Body of pancreas (tissue), 4 donors: ENCODE measurements at regions not wholly inside any gene's neighbourhood (a gene's known extent, or its start where the extent isn't known, plus 50 kb on each side); places are given as distances from the start of the nearest gene placed in this dataset.

ENCODE experiments used
- ATAC-seq: fragments of 150-250 bp; one replicate; pipeline ENCODE4 v1.9.1; 2016
- DNase-seq, 4 donors: peaks; one replicate each; pipeline ENCODE4 v3.0.0-alpha.2; 2019
- H3K27ac ChIP-seq, 4 donors: fragments of 200-600 bp; sonication (generic); 1 replicate in 3 of 4; 2 replicates in 1 of 4; pipeline versions ENCODE4 v1.5.1 to v1.6.1; 2016 to 2019; ENCODE audit warnings: mild to moderate bottlenecking in 1 of 4, mixed read lengths in 1 of 4, moderate library complexity in 1 of 4
- H3K27me3 ChIP-seq, 2 donors: fragments of 200-600 bp; sonication (generic); one replicate each; pipeline ENCODE4 v1.6.0; 2016; ENCODE audit warnings: mild to moderate bottlenecking in 1 of 2
- H3K36me3 ChIP-seq, 2 donors: fragments of 200-600 bp; sonication (generic); replicated peaks in 1 of 2; 2 replicates each; pipeline ENCODE4 v1.5.1; 2016; ENCODE audit warnings: low read depth in 2 of 2; ENCODE audit not compliant: insufficient read depth in 1 of 2
- H3K4me1 ChIP-seq: fragments of 200-600 bp; sonication (generic); one replicate; pipeline ENCODE4 v1.6.0; 2016
- H3K4me3 ChIP-seq, 2 donors: fragments of 200-600 bp; sonication (generic); 1 replicate in 1 of 2; 2 replicates in 1 of 2; pipeline ENCODE4 v1.5.1; 2016 to 2019
- H3K9me3 ChIP-seq, 3 donors: fragments of 200-600 bp; sonication (generic); 1 replicate in 2 of 3; 2 replicates in 1 of 3; pipeline ENCODE4 v1.5.1; 2016
- CTCF ChIP-seq, 7 experiments: fragments of 450-650 bp in 4 of 7; fragments of 200-600 bp in 3 of 7; sonication (generic) in 3 of 7; IDR thresholded peaks; one replicate each; pipeline ENCODE4 v1.5.1; 2016 to 2019; ENCODE audit warnings: antibody characterized with exemption in 7 of 7
- POLR2A ChIP-seq, 3 donors: fragments of 450-650 bp; IDR thresholded peaks; one replicate each; pipeline ENCODE4 v1.6.1; 2016; ENCODE audit warnings: antibody characterized with exemption in 3 of 3, mild to moderate bottlenecking in 2 of 3
- WGBS, 2 donors: methylation state at CpG; one replicate each; pipeline ENCODE4 v1.1.5; 2017; 5-methylcytosine and 5-hydroxymethylcytosine counted together
- intact Hi-C: fragments of 100-400 bp; cut with DNase I; formaldehyde crosslinking; loops from one replicate; pipeline ENCODE4 v1.15.1; 2023

DNA sequence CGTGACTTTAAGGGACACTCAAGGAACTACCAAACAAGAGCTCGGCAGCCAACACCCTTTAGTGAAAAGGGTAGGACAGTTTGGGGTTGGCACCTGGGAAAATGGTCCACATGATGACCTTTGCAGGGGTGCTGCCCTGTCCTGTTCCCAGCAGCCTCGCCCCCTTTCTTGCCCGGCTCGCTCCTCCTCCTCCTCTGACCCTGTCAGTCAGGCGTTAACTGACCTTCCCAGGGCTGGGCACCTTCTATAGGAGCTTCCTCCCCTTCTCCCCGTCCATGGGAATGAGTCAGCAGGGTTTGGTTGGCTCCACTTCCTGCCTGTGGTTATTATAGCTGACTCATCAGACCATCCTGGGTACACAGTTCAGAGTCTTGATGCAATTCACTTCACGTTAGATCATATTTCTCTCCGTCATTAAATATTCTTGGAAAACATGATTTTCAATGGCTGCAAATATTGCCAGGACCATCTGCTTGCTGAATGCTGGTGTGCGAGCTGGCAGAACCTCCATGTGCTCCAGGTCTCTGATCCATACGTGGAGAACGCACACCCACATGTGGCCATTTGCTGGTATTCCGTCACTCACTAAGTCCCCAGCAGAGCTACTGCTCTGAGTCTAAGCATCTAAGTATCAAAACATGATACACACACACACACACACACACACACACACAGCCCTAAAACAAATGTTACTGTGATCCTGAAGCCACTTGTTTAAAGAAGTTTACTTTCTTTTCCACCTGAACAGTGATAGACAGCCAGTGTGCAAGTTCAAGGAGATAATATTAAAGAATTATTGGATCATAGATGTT lies 185.0 kb downstream of the ANAPC1 start:
- DNase-seq, result peak; percentile 38 to 81 (median 48)
- 47% methylated on average over 13 of the region's 13 CpGs for WGBS, 2 donors

GRCh38 chr2:111701266-111701665 lies 182.7 kb downstream of the ANAPC1 start:
- Histone ChIP-seq H3K36me3 (no peaks in the 10 kb centered on the region), H3K27me3 (no peaks in the 10 kb centered on the region), H3K9me3 (no peaks in the 10 kb centered on the region), H3K4me3 (no peak overlapping the region), H3K27ac (no peak overlapping the region), H3K4me1 (peaks cover 17% of the 10 kb centered on the region)
- ATAC-seq (no peak), DNase-seq (no peak)
- TF ChIP-seq CTCF (IDR thresholded peaks at IDR 0.05), result no peak
- TF ChIP-seq POLR2A (IDR thresholded peaks at IDR 0.05), result no peak
- WGBS, 2 donors, result 74 to 90% methylated on average over 3 to 4 of the region's 4 CpGs
- intact Hi-C loops, result no loop called here

More for the DNA sequence above, 185.0 kb downstream of the ANAPC1 start:
- ATAC-seq, result peak; percentile 74
- Histone ChIP-seq H3K27ac (peak overlapping the region in 1 of 4 donors; percentile 33), H3K4me3 (no peak overlapping the region), H3K4me1 (peaks cover 17% of the 10 kb centered on the region), H3K9me3 (no peaks in the 10 kb centered on the region), H3K36me3 (no peaks in the 10 kb centered on the region), H3K27me3 (no peaks in the 10 kb centered on the region)
- TF ChIP-seq CTCF (IDR thresholded peaks at IDR 0.05) (peak in 1 of 7 experiments; percentile 6), POLR2A (IDR thresholded peaks at IDR 0.05) (no peak)
- intact Hi-C loops, result no loop called here

GRCh38 chr2:111701798-111702118 lies 182.2 kb downstream of the ANAPC1 start:
- H3K36me3 ChIP-seq, result no peaks in the 10 kb centered on the region
- no peak for ATAC-seq
- no peaks in the 10 kb centered on the region for H3K27me3 ChIP-seq
- no peaks in the 10 kb centered on the region for H3K9me3 ChIP-seq
- TF ChIP-seq POLR2A (IDR thresholded peaks at IDR 0.05) (no peak), CTCF (IDR thresholded peaks at IDR 0.05) (no peak)
- intact Hi-C loops, result no loop called here
- DNase-seq, result no peak
- H3K27ac ChIP-seq, result no peak overlapping the region
- H3K4me3 ChIP-seq, result no peak overlapping the region
- 67 to 83% methylated on average over 8 of the region's 8 CpGs for WGBS, 2 donors
- peaks cover 17% of the 10 kb centered on the region for H3K4me1 ChIP-seq

DNA sequence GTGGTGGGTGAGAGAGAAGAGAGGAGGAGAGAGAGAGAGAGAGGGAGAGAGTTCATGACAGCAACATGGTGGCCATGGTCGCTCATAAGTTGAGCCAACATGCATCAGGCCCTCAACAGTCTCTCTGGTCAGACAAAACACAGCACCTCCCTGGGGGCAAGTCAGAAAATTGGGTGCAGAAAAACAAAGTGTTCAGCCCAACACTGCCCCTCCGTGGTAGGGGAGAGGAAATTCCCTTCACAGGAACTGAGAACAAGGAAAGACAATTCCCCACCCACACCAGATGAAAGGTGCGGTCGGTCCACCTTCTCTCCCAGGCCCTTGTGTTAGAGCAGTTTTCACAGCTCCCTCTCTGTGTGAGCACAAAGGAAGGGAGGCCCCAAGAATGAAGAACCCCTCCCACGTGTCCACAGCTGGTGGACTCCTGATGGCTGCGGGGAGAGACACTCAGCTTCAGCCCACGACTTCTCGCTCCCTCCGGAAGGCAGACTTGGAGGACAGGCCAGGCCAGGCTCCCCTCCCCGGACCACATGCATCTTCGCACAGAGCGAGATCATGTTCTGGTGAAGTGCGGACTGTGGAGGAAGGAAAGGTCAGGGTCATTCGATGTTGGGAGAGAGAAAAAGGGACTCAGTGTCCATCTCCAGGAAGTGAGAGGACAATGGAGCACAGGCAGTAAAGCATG lies 181.7 kb downstream of the ANAPC1 start:
- 35 to 41% methylated on average over 10 to 14 of the region's 14 CpGs for WGBS, 2 donors
- TF ChIP-seq CTCF (IDR thresholded peaks at IDR 0.05), result peak in 6 of 7 experiments; percentile 41 to 75 (median 60)
- no peak for TF ChIP-seq POLR2A (IDR thresholded peaks at IDR 0.05)
- H3K36me3 ChIP-seq, result no peaks in the 10 kb centered on the region
- peak; percentile 33 to 41 (median 38) for DNase-seq
- H3K4me1 ChIP-seq, result peaks cover 17% of the 10 kb centered on the region
- no peak overlapping the region for H3K27ac ChIP-seq
- no peak overlapping the region for H3K4me3 ChIP-seq
- no peaks in the 10 kb centered on the region for H3K9me3 ChIP-seq
- peak; percentile 52 for ATAC-seq
- intact Hi-C loops, result no loop called here
- H3K27me3 ChIP-seq, result no peaks in the 10 kb centered on the region
